ENCODE measurements at regions not wholly inside any gene's neighbourhood (a gene's known extent, or its start where the extent isn't known, plus 50 kb on each side); places are given as distances from the start of the nearest gene placed in this dataset.
"Not testable (repeated sequence)": the region's sequence is repeated elsewhere in the genome, so short reads cannot be mapped to it uniquely, and the experiment has no call there.

DNA sequence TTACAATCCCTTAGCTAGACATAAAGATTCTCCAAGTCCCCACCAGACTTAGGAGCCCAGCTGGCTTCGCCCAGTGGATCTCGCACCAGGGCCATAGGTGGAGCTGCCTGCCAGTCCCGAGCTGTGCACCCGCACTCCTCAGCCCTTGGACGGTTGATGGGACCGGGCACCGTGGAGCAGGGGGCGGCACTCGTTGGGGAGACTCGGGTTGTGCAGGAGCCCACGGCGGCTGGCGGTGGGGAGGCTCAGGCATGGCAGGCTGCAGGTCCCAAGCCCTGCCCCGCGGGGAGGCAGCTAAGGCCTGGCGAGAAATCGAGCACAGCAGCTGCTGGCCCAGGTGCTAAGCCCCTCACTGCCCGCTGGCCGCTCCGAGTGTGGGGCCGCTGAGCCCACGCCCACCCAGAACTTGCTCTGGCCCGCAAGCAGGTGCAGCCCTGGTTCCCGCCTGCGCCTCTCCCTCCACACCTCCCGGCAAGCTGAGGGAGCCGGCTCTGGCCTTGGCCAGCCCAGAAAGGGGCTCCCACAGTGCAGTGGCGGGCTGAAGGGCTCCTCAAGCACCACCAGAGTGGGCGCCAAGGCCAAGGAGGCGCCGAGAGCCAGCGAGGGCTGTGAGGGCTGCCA, 275.0 kb upstream of the PDE3A start:
- not testable (repeated sequence) for DNase-seq

DNA sequence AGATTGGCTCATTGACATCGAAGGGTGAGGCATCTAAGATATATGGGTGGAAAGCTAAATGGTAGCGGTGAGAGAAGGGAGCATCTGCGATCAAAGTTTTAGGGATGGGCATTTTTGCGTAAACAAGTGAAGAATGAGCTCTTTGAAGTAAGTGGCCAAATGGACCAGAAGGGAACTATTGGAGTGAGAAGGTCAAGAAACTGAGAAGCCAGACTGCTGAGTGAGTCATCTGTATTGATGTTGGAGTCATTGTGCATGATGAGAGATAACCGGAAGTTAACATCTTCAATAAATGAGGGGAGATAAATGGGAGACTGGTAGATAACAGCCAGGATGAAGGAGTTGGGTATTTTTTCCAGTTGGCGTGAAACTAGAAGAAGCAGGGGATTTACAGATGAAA, 271.9 kb upstream of the PDE3A start:
- no peak for DNase-seq

DNA sequence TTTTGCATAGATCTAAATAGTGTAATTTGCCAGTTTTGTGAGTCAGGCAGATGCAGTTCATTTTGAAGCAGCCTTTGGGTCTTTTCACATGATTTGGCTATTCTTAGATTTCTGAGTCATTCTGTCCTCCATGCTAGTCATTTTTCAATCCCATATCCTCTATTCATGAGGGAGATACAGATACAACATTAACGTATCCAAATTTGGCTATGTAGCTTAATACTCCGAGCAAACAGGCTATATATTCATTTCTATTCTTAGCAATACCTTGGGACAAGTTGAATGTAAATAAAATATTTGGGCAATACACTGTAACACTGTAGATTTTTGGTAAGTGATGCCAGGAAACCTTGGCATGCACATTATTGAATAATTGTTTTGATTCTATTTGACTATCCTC, 270.7 kb upstream of the PDE3A start:
- no peak for DNase-seq

GRCh38 chr12:20099395-20100183, 268.7 kb upstream of the PDE3A start:
- no peak for DNase-seq

- no peak for DNase-seq
Measured at GRCh38 chr12:20101046-20101445, 267.3 kb upstream of the PDE3A start.

DNA sequence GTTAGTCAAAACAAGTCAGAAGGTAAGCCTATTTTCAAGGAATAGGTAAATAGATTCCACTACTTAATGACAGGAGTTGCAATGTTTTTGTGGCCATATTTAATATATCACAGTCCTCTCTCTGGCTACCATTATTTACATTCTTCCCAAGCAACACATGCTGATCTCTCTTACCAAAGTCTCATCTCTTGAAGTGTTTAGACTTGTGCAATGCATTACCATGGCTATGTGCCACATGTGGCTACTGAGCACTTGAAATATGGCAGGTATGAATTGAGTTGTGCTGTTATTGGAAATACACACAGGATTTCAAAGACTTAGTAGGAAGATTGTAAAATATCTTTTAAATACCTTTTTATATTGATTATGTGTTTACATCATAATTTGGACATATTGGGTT, 262.4 kb upstream of the PDE3A start:
- DNase-seq: no peak

GRCh38 chr12:20109676-20110075, 258.7 kb upstream of the PDE3A start:
- no peak for DNase-seq

GRCh38 chr12:20115371-20115770, 253.0 kb upstream of the PDE3A start:
- not testable (repeated sequence) for DNase-seq

- DNase-seq: no peak
Measured at GRCh38 chr12:20119596-20120402, 248.5 kb upstream of the PDE3A start.

GRCh38 chr12:20120403-20120725, 248.0 kb upstream of the PDE3A start:
- no peak for DNase-seq

GRCh38 chr12:20122274-20122673, 246.1 kb upstream of the PDE3A start:
- DNase-seq: no peak

DNA sequence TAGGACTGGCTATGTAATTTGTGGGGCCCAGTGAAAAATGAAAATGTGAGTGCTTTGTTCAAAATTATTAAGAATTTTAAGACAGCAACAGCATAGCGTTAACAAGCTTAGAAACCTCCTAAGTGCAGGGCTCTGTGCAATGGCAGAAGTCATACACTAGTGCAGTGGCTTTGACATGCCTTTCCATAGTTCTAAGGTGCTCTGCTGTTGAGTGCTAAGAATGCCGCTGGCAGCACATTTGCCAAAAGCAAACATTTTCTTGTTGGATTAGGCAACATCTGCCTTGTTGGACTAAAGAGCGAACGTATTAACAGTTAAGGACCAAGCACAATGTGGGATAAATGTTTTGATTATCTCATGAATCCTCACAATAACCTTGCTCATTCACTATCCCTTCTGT, 244.9 kb upstream of the PDE3A start:
- no peak for DNase-seq

DNA sequence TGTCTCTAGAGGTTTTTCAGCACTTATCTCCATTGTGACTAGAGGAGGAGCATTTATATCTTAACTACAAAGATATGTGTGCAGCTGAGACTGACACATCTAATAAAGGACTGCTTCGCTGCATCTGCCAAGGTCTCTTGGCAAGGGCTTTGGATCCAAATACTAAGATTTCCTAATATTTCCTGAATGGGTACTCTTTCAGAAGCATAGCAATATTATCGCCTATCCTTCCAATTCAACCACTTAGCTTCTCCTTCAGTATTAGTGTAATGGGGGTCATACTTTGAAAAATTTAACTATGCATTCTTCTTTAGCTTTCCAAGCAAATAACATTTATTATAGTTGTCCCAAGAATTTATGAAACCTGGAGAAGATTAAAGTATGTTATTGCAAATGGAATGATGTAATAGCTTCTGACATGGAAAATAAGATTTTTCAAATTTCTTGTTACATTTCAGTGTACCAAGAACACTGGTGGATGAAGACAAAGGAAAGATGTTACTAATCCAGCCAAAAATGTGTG, 243.0 kb upstream of the PDE3A start:
- DNase-seq: no peak

- DNase-seq: no peak
Measured at GRCh38 chr12:20126601-20127000, 241.7 kb upstream of the PDE3A start.

- no peak for DNase-seq
Measured at GRCh38 chr12:20127413-20127812, 240.9 kb upstream of the PDE3A start.

- DNase-seq: no peak
Measured at GRCh38 chr12:20128928-20129327, 239.4 kb upstream of the PDE3A start.

DNA sequence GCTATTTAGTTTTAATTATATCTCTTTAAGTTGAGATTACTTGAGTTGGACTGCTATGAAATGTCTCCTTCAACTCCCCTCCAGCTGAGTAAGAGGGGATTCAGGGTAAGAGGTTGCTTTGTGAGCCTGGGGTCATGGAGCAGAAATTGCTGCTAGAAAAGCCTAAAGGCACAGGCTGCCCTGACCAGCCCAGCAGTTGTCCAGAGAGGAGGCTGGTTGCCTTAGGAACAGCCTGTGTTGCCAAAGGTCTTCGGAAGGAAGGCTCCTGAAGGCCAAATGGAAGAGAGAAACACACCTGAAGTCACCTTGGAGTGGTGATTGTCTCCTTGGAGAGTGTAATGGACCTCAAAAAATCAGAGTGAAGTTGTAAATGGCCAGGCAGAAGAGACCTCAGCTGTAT, 235.5 kb upstream of the PDE3A start:
- no peak for DNase-seq

- no peak for DNase-seq
Measured at GRCh38 chr12:20134652-20135051, 233.7 kb upstream of the PDE3A start.

DNA sequence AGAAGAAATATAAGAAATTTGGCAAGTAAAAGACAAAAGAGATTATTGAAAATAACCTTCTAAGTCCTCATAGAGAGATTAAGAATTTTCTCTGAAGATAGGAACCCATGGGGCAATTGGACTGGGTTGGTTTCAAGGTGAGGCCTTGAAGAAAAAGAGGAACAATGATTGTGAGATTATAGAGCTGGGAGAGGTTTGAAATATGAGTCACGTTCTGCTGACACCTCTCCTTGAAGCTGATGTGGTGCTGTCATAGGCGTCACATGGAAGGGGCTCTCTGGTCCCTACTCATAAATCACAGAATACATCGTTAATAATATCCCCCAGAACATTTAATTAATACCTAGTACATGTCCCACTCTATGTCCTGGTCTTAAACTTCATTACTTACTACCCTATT, 227.6 kb upstream of the PDE3A start:
- DNase-seq: no peak

DNA sequence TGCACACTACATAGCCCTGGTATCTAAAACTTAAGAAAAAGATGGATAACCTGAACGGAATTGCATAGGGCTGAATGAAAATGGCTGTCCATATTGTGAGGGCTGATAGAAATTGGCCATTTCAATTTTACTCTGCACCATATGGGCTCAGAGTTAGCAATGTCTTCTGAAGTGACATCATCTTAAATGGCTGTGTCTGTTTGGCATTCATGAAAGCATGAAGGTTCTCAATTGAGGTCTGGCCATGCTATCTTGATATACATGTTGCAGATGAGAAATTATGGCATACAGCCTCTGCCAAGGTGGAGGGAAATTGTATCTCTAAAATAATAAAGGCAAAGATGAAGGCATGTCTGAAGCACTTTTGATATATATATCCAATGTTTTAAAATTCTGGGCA, 226.0 kb upstream of the PDE3A start:
- DNase-seq: no peak

GRCh38 chr12:20142956-20143355, 225.4 kb upstream of the PDE3A start:
- no peak for DNase-seq

- no peak for DNase-seq
Measured at GRCh38 chr12:20144341-20144740, 224.0 kb upstream of the PDE3A start.

DNA sequence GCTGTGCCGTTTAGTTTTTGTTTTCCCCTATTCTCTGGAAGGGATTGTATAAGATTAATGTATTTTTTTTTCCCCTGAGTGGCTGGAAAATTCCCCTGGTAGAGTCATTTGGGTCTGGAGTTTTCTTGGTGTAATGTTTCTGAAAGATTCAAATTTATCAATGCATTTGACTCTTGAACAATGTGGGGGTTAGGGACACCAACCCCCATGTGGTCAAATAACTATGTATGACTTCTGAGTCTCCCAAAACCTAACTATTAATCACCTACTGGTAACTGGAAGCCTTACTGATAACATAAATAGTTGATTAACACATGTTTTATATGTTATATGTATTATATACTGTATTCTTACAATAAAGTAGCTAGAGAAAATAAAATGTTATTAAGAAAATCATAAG, 220.1 kb upstream of the PDE3A start:
- no peak for DNase-seq

All from NCI-H1048 (cell line).